ENCODE measurements at regions not wholly inside any gene's neighbourhood (a gene's known extent, or its start where the extent isn't known, plus 50 kb on each side); places are given as distances from the start of the nearest gene placed in this dataset.
"Not testable (repeated sequence)": the region's sequence is repeated elsewhere in the genome, so short reads cannot be mapped to it uniquely, and the experiment has no call there.

GRCh38 chr10:27372095-27372494, 131.5 kb upstream of the ACBD5 start:
- Histone ChIP-seq H3K36me3 (no peaks in the 10 kb centered on the region), H3K27me3 (peaks cover 14% of the 10 kb centered on the region), H3K4me1 (no peaks in the 10 kb centered on the region), H3K9me3 (no peaks in the 10 kb centered on the region), H3K4me3 (ENCODE audit: low read depth, low read length) (no peak overlapping the region)
- no peak for DNase-seq
- no peak for TF ChIP-seq CTCF (IDR thresholded peaks at IDR 0.05; ENCODE audit: low read depth, low read length)

- H3K27me3 ChIP-seq, result peaks cover 14% of the 10 kb centered on the region
- not testable (repeated sequence) for H3K4me1 ChIP-seq; H3K36me3 ChIP-seq; H3K4me3 ChIP-seq (ENCODE audit: low read depth, low read length); DNase-seq; H3K9me3 ChIP-seq
Measured at GRCh38 chr10:27371375-27371774, 130.8 kb upstream of the ACBD5 start.

GRCh38 chr10:27369880-27370279, 129.3 kb upstream of the ACBD5 start:
- no peaks in the 10 kb centered on the region for H3K36me3 ChIP-seq
- TF ChIP-seq CTCF (IDR thresholded peaks at IDR 0.05; ENCODE audit: low read depth, low read length), result no peak; the same call in 1 of the 2 replicates
- H3K27me3 ChIP-seq, result 0 out of 2 replicates have a peak, but pooled peaks cover 5% of the 10 kb centered on the region
- no peaks in the 10 kb centered on the region for H3K9me3 ChIP-seq
- H3K4me3 ChIP-seq (ENCODE audit: low read depth, low read length), result no peak overlapping the region
- H3K4me1 ChIP-seq, result no peaks in the 10 kb centered on the region
- no peak for DNase-seq

- DNase-seq, result no peak
- TF ChIP-seq CTCF (IDR thresholded peaks at IDR 0.05; ENCODE audit: low read depth, low read length), result no peak
- H3K9me3 ChIP-seq, result no peaks in the 10 kb centered on the region
Measured at GRCh38 chr10:27368706-27369105, 128.1 kb upstream of the ACBD5 start.

GRCh38 chr10:27366769-27367168, 126.2 kb upstream of the ACBD5 start:
- Histone ChIP-seq H3K4me1 (no peaks in the 10 kb centered on the region), H3K27me3 (0 out of 2 replicates have a peak, but pooled peaks cover 2% of the 10 kb centered on the region), H3K9me3 (no peaks in the 10 kb centered on the region), H3K36me3 (no peaks in the 10 kb centered on the region), H3K4me3 (ENCODE audit: low read depth, low read length) (no peak overlapping the region)
- DNase-seq, result no peak
- no peak for TF ChIP-seq CTCF (IDR thresholded peaks at IDR 0.05; ENCODE audit: low read depth, low read length)

More at GRCh38 chr10:27368706-27369105, 128.1 kb upstream of the ACBD5 start:
- Histone ChIP-seq H3K4me3 (ENCODE audit: low read depth, low read length) (no peak overlapping the region), H3K27me3 (0 out of 2 replicates have a peak, but pooled peaks cover 5% of the 10 kb centered on the region), H3K4me1 (no peaks in the 10 kb centered on the region), H3K36me3 (no peaks in the 10 kb centered on the region)

GRCh38 chr10:27364028-27364427, 123.4 kb upstream of the ACBD5 start:
- peaks cover 7% of the 10 kb centered on the region for H3K4me1 ChIP-seq
- no peaks in the 10 kb centered on the region for H3K9me3 ChIP-seq
- TF ChIP-seq CTCF (IDR thresholded peaks at IDR 0.05; ENCODE audit: low read depth, low read length), result no peak
- no peak for DNase-seq
- H3K36me3 ChIP-seq, result no peaks in the 10 kb centered on the region
- H3K4me3 ChIP-seq (ENCODE audit: low read depth, low read length), result no peak overlapping the region
- H3K27me3 ChIP-seq, result 0 out of 2 replicates have a peak, but pooled peaks cover 2% of the 10 kb centered on the region
